HG02970 (cell line): ENCODE measurements at regions not wholly inside any gene's neighbourhood (a gene's known extent, or its start where the extent isn't known, plus 50 kb on each side); places are given as distances from the start of the nearest gene placed in this dataset.

Experiments used
- ATAC-seq: cut with Tn5 transposase; IDR thresholded peaks from one replicate; pipeline ENCODE4 v1.9.1; 2021; ENCODE audit warnings: mild to moderate bottlenecking, moderate library complexity, moderate number of reproducible peaks; ENCODE audit not compliant: unreplicated experiment, low FRiP score

DNA sequence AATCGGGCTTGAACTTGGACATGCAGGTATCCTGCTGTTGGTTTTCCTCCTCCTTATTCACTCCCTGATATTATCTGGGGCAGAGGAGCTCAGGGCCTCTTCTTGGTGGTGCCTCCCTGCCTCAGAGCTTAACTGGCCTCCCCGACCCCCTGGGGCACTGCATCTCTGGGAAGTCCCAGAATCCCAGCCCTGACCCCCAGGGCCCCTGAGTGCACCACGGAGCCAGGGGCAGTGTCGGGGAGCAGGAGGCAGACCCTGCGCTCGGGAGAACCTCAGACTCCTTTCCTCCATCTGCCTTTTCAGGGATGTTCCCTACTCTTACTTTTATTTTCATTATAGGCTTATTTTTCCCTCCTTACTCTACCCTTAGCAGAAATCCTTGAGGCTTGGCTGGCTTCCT lies 537.0 kb downstream of the BRD1 start:
- ATAC-seq, result no peak

- no peak for ATAC-seq
These were observed 537.6 kb downstream of the BRD1 start for GRCh38 chr22:49289822-49290679.

DNA sequence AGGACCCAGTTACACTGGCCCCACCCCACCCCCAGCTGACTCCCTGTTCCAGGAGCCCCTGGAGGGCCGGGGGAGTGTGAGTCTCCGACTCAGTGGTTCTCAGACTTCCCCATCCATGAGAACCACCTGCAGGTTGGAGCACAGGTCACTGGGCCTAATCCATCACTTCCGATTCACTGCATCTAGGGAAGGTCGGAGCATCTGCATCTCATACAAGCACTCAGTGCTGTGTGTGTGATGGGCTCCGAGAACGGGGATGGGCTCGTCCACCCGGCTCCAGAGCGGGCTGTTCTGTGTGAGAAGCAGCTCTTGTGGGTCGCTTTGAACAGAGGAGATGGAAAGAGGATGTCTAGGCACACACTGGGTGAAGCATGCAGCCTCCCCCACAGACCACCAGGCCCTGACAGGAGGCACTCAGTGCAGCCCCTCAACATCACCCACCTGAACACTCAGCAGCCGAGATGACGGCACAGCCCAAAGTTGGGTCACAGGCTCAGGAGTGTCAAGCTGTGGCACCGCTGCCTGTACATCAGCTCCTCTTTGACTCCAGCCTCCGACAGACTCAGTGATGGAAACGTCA lies 541.4 kb downstream of the BRD1 start:
- no peak for ATAC-seq

DNA sequence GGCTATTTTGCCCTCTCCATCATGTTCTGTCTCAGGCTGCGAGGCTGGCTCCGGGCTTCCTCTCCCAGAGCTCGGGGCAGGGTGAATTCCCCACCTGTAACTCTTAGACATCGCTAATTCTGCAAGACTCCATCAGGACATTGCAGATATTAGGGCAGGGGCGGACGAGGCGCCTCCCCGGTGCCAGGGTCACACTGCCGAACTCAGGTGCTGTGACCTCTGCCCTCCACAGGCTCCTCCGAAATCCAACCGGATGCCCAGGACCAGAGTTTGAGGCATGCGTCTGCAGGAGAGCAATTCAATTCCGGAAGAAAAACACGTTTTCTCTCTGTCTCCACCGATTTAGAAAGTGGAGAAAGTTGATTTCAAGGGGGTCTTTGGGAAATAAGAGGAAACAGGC lies 542.7 kb downstream of the BRD1 start:
- ATAC-seq, result no peak

DNA sequence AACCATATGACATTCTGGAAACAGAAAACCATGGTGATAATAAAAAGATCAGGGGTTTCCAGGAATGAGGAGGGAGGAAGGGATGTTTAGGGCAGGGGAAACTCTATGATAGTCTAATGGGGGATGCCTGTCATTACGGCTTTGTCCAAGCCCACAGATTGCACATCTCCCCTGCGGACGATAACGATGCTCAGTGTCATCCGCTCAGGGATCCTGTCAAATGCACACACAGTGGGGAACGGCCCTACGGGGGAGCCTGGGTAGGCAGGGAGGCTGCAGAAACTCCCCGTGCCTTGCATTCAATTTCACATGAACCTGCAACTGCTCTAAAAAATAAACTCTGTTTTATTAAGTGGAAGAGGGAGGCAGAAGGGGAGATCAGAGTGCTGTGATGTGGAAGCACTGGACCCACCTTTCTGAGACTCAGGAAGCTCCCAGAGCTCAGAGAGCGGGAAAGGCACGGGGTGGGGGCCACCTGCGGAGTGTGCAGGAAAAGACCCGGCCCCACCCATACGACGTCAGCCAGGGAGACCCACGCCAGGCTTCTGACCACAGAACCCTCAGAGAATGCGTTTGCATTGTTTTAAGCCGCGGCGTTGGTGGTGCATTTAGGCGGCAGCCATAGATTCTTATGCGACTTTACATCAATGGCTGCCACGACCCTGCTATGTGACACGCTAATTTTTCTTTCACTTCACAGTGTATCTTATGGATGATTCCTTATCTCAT lies 543.5 kb downstream of the BRD1 start:
- ATAC-seq, result no peak

- ATAC-seq, result no peak
These were observed 545.1 kb downstream of the BRD1 start for GRCh38 chr22:49282596-49282995.

DNA sequence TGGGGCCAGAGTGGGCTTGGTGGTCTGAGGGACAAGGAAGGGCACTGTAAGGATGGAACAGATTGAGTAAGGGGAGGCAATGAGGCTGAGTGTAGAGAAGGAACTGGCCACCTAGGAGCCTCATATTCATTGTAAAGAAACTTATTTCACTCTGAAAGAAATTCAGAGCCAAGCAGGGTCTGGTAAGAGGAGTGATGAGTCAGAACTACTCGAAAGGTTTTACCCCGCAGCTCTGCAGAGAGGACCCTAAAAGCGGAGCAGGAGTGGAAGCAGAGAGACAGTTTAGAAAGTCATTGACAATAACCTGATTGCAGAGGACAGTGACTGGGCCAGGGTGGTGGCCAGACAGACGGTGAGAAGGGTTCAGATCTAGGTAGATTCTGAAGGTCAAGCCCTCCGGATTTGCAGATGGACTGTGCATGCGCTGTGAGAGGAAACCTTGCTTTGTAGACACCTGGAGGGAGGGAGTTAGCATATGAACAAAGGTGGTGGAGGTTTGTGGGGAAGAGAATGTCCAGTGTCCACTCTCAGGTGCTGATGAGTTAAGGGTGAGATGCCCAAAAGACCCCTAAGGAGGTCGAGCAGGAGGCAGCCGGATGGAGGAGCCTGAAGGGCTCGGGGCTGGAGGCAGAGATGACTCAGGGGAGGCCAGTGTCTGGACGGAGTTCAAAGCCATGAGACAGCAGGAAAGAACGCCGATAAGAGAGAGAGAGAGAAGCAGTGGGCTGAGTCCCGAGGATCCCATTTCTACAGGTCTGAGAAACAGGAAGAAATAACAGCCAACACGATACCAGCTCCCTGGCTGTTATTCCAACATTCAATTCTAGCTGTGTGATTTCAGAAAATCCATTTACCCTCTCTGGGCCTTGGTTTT lies 546.0 kb downstream of the BRD1 start:
- no peak for ATAC-seq

- ATAC-seq, result no peak
These were observed 549.3 kb downstream of the BRD1 start for GRCh38 chr22:49278340-49278739.

DNA sequence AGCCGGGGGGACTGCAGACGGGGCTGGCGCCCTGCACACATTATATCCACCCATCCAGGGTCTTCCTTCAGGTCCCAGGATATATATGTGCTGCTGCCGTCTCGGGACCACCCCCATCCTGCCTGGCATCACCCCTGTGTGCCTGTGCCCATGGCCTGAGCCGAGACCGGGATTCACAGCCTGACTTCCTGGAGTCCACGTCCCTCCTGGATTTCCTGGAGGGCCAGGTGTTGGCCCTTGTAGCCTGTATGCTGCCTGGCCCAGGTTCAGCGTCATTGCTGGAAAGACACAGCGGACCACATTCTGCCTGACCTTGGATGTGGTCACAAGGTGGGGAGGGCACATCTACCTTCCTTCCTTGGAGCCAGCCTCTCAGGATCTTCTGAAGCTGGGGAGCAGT lies 551.1 kb downstream of the BRD1 start:
- no peak for ATAC-seq

DNA sequence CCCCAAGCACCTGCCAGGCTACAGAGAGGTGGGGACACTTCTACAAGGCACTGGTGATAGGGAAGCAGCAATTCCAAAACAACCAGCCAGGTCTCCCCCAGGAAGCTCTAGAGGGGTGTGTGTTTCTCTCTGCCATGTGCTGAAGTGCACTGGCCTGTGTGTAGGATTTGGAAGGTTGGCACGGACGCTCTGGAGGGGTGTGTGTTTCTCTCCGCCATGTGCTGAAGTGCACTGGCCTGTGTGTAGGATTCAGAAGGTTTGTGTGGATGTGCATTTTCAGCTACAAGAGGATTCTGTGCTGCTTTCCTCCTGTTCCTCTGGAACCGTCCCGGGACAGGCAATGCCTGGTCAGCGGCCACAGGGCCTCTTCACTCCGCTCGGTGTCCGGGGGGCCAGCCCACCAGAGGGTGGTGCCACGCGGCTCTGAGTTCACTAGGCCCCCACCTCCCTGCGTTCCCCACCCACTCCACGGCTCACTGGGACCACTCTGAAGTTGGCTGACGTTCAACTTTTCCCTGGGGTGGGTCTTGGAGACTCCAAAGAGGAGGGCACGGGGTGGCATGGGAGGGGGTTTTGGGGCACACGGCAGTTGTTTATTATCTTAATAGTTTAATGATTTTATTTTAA lies 552.8 kb downstream of the BRD1 start:
- ATAC-seq, result no peak

DNA sequence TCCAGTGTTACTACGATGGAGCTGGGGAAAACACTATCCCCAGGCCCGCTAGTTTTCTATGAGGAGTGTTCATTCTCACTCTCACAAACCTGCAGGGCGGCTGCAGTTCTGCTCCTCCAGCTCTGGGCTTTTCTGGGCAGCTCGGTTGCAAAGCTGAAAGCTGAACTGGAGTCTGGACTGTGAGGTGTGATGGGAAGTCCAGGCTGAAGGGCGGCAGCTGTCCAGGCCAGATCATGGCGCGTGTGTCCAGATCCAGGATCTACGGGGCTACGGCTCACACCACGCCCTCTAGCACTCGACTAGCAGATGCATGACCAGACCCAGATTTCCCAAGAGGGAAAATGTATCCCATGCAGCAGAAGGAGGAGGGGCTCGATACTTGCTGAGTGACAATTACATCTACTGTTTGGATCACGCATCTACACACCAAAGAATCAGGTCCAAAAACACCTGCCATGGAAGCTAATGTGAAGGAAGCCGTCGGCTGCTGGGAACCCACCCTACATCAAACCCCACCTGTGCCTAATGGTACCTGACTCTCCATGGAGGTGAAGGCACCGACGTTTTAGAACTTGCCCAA lies 555.0 kb downstream of the BRD1 start:
- ATAC-seq, result no peak

GRCh38 chr22:49271831-49272230 lies 555.8 kb downstream of the BRD1 start:
- no peak for ATAC-seq

DNA sequence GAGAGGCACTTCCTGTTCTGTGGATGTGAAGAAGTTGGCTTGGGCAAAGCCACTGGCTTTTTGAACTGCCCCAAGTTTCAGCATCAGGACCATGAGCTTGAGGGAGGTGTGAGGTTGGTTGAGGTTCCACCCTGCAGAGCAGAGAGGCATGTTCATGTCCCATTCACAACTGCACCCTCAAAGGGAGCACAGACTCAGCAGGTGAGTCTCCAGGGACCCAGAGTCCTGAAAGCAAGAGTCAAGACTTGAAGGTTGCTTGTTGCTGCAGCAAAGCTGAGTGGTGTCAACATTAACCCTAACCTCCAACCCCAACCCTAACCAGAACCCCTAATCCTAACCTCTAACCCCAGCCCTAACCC lies 556.3 kb downstream of the BRD1 start:
- ATAC-seq, result no peak

GRCh38 chr22:49270595-49271368 lies 556.9 kb downstream of the BRD1 start:
- no peak for ATAC-seq

DNA sequence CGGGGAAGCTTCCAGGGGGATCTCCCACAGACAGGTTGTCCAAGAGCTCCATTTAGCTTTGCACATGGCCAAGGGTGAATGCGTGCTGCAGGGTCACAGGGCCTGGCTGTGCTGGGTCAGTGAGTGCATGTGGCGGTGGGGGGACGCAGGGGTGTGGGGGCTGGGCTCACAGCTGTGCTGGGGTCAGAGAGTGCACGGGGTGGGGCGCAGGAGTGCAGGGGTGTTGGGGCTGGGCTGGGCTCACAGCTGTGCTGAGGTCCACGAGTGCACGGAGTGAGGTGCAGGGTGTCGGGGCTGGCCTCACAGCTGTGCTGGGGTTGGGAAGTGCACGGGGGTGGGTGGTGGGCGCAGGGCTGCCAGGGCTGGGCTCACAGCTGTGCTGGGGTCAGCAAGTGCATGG lies 557.7 kb downstream of the BRD1 start:
- no peak for ATAC-seq

- no peak for ATAC-seq
These were observed 558.3 kb downstream of the BRD1 start for GRCh38 chr22:49269371-49269770.

DNA sequence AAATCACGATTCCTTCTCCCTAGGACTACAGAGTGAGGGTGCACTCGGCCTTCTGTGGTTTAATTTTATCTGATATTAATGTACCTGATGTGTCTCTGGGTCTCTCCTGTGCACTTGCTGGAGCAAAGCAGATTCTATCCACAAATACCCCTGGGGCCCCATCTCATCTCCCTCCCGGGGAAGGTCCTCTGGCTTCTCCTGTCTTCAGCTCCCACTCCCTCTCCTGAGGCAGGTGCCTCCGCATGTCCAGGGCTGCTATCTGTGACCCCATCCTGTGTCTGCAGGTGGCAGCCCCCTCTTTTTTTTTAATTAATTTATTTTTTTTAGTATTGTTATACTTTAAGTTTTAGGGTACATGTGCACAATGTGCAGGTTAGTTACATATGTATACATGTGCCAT lies 558.7 kb downstream of the BRD1 start:
- ATAC-seq, result no peak

GRCh38 chr22:49267996-49268395 lies 559.7 kb downstream of the BRD1 start:
- no peak for ATAC-seq
